ENCODE measurements at regions not wholly inside any gene's neighbourhood (a gene's known extent, or its start where the extent isn't known, plus 50 kb on each side); places are given as distances from the start of the nearest gene placed in this dataset.

DNA sequence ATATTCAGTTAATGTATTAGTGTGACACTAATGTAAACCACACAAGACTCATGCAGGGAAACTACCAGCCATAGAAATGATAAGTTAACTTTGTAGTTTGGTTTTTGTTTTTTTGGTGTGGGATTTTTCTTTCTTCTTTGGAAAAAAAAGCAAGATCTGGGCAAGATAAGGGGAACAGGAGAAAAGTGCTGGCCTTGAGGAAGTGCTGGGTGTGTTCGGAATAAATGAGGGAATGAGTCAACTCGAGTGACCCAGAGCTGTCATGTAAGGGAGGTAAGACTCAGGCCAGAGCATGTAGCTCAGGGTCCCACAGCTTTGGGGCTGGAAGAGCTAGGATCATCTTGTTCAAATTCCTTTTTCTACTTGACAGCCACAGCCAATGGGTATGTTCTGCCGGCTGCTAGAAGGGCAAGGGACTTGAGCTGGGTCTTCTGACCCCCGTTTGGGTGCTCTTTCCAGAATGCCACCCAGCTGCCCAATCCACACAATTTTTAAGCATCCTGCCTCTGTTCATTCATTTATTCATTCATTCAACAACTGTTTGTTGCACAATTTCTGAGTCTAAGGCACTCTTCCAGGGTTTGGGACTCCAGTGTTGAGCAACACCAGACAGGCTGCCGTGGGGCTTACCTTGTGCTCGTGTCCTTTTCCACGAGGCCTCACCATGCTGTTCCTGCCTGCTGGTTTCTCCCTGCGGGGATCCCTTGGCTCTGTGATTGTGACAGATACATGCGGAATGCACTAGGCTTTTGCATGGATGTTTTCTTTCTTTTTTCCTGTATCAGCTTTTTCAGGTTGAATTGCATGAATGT lies 54.5 kb downstream of the CLDN34 start:
- TF ChIP-seq, protein P1, sequence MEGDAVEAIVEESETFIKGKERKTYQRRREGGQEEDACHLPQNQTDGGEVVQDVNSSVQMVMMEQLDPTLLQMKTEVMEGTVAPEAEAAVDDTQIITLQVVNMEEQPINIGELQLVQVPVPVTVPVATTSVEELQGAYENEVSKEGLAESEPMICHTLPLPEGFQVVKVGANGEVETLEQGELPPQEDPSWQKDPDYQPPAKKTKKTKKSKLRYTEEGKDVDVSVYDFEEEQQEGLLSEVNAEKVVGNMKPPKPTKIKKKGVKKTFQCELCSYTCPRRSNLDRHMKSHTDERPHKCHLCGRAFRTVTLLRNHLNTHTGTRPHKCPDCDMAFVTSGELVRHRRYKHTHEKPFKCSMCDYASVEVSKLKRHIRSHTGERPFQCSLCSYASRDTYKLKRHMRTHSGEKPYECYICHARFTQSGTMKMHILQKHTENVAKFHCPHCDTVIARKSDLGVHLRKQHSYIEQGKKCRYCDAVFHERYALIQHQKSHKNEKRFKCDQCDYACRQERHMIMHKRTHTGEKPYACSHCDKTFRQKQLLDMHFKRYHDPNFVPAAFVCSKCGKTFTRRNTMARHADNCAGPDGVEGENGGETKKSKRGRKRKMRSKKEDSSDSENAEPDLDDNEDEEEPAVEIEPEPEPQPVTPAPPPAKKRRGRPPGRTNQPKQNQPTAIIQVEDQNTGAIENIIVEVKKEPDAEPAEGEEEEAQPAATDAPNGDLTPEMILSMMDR (conservative IDR thresholded peaks at IDR 0.05) = no peak
- no peak for TF ChIP-seq EZH2 (IDR thresholded peaks at IDR 0.05; ENCODE audit: low read depth)

Data from PC-9 (cell line).